ENCODE measurements at regions not wholly inside any gene's neighbourhood (a gene's known extent, or its start where the extent isn't known, plus 50 kb on each side); places are given as distances from the start of the nearest gene placed in this dataset.

DNA sequence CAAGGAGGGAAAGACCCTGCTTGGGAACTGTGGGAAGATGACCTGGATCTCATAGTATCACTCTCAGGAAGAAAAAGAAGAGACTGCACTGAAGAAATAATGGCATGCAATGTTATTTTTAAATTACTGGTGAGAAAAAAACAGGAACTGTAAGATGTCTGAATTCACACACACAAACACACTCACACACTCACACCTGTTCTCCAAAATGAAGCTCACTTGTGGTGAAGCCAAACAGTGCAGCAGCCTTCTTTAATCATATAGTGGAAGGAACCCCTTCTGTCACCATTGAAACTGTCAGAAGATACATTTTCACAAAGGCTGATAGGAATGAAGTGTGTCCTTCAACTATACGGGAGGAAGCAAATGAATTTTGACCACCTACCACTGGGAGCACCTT, 156.5 kb upstream of the GHITM start:
- Histone ChIP-seq H3K9me3 (replicated peaks in 1 of 2; ENCODE audit: control insufficient read depth in 1 of 2, insufficient read depth in 1 of 2, low read length in 2 of 2) (no peaks in the 10 kb centered on the region), H3K4me2 (replicated peaks; ENCODE audit: extremely low read depth, low read length, poor library complexity, severe bottlenecking) (no peak overlapping the region), H2AFZ (ENCODE audit: insufficient read depth, low read depth, low read length, poor library complexity, severe bottlenecking) (no peak overlapping the region), H3K36me3 (replicated peaks in 1 of 2; ENCODE audit: control insufficient read depth in 1 of 2, insufficient read depth in 2 of 2, low read length in 2 of 2) (no peaks in the 10 kb centered on the region), H3K4me3 (replicated peaks in 1 of 3; ENCODE audit: low read depth in 2 of 3, low read length in 3 of 3) (no peak overlapping the region), H3K9ac (ENCODE audit: insufficient read depth, low read length, poor library complexity, severe bottlenecking) (no peak overlapping the region), H3K27ac (ENCODE audit: low read depth in 1 of 2, low read length in 2 of 2) (no peak overlapping the region), H3K27me3 (ENCODE audit: control insufficient read depth in 2 of 2, insufficient read depth in 2 of 2, low read length in 2 of 2) (peaks cover 0 to 6% of the 10 kb centered on the region in 2 donors), H4K20me1 (ENCODE audit: insufficient read depth, low read length) (no peaks in the 10 kb centered on the region), H3K79me2 (ENCODE audit: insufficient read depth, low read length) (no peaks in the 10 kb centered on the region), H3K4me1 (ENCODE audit: control insufficient read depth in 1 of 2, insufficient read depth in 2 of 2, low read length in 2 of 2) (no peaks in the 10 kb centered on the region)
- DNase-seq, result no peak
- no CpG with 5 or more reads among the region's 1 CpG for WGBS (ENCODE audit: insufficient coverage)
- Mint-ChIP-seq H3K4me1 (no peaks in the 10 kb centered on the region), H3K4me3 (no peak overlapping the region), H3K9me3 (peaks cover 0 to 8% (median 4%) of the 10 kb centered on the region in 7 donors), H3K36me3 (no peaks in the 10 kb centered on the region), H3K27me3 (ENCODE audit: low read depth in 3 of 3) (peaks cover 2 to 8% (median 7%) of the 10 kb centered on the region in 3 donors), H3K27ac (no peak overlapping the region)
- TF ChIP-seq, protein P1, sequence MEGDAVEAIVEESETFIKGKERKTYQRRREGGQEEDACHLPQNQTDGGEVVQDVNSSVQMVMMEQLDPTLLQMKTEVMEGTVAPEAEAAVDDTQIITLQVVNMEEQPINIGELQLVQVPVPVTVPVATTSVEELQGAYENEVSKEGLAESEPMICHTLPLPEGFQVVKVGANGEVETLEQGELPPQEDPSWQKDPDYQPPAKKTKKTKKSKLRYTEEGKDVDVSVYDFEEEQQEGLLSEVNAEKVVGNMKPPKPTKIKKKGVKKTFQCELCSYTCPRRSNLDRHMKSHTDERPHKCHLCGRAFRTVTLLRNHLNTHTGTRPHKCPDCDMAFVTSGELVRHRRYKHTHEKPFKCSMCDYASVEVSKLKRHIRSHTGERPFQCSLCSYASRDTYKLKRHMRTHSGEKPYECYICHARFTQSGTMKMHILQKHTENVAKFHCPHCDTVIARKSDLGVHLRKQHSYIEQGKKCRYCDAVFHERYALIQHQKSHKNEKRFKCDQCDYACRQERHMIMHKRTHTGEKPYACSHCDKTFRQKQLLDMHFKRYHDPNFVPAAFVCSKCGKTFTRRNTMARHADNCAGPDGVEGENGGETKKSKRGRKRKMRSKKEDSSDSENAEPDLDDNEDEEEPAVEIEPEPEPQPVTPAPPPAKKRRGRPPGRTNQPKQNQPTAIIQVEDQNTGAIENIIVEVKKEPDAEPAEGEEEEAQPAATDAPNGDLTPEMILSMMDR (IDR thresholded peaks at IDR 0.05), result no peak
- intact Hi-C loops (cut with micrococcal nuclease), result no loop called here

DNA sequence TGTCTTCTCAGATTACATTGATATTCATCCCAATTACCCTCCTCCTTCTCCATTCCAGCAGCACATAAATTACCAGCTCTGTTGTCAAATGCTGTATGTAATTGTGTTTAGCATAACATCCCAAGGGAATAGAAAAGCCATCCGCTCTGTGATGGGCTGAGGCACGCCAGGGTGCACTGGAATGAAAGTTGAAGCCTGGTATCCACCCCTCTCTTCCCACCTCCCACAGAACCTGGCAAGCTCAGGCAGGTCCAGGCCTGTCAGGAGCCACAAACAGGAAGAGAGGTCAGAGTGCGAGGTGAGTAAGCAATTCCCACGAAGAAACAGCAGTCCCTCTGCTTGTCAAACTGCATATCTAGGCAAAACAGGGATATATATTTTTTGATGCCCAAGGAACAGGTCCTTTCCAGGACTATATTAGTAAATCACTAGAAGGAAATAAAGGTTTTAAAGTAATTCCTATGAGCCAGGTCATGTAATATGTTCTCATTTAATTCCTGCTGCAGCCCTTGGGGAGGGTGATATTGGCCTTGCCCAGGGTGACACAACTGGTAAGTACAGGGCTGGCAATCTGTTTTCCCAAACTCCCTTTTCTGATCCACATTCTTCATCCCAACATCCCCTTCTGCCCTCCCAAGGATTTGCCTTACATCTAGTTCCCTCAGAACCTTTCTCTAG, 155.6 kb upstream of the GHITM start:
- peaks cover 0 to 8% (median 4%) of the 10 kb centered on the region in 7 donors for H3K9me3 Mint-ChIP-seq
- Histone ChIP-seq H3K27ac (ENCODE audit: low read depth in 1 of 2, low read length in 2 of 2) (no peak overlapping the region), H3K4me3 (replicated peaks in 1 of 3; ENCODE audit: low read depth in 2 of 3, low read length in 3 of 3) (no peak overlapping the region), H3K9me3 (replicated peaks in 1 of 2; ENCODE audit: control insufficient read depth in 1 of 2, insufficient read depth in 1 of 2, low read length in 2 of 2) (no peaks in the 10 kb centered on the region), H2AFZ (ENCODE audit: insufficient read depth, low read depth, low read length, poor library complexity, severe bottlenecking) (no peak overlapping the region), H3K36me3 (replicated peaks in 1 of 2; ENCODE audit: control insufficient read depth in 1 of 2, insufficient read depth in 2 of 2, low read length in 2 of 2) (no peaks in the 10 kb centered on the region), H3K4me2 (replicated peaks; ENCODE audit: extremely low read depth, low read length, poor library complexity, severe bottlenecking) (no peak overlapping the region), H4K20me1 (ENCODE audit: insufficient read depth, low read length) (no peaks in the 10 kb centered on the region), H3K4me1 (ENCODE audit: control insufficient read depth in 1 of 2, insufficient read depth in 2 of 2, low read length in 2 of 2) (no peaks in the 10 kb centered on the region), H3K79me2 (ENCODE audit: insufficient read depth, low read length) (no peaks in the 10 kb centered on the region), H3K9ac (ENCODE audit: insufficient read depth, low read length, poor library complexity, severe bottlenecking) (no peak overlapping the region), H3K27me3 (ENCODE audit: control insufficient read depth in 2 of 2, insufficient read depth in 2 of 2, low read length in 2 of 2) (peaks cover 0 to 6% of the 10 kb centered on the region in 2 donors)
- no peak for DNase-seq
- TF ChIP-seq, protein P1 (IDR thresholded peaks at IDR 0.05), result no peak
- intact Hi-C loops (cut with micrococcal nuclease), result no loop called here
- no peak overlapping the region for H3K4me3 Mint-ChIP-seq
- no peaks in the 10 kb centered on the region for H3K36me3 Mint-ChIP-seq
- no CpG with 5 or more reads among the region's 4 CpGs for WGBS (ENCODE audit: insufficient coverage)
- H3K4me1 Mint-ChIP-seq, result no peaks in the 10 kb centered on the region
- H3K27me3 Mint-ChIP-seq (ENCODE audit: low read depth in 3 of 3), result peaks cover 2 to 8% (median 7%) of the 10 kb centered on the region in 3 donors
- no peak overlapping the region for H3K27ac Mint-ChIP-seq

Measured in CD14-positive monocyte (primary cell).